ENCODE measurements at regions not wholly inside any gene's neighbourhood (a gene's known extent, or its start where the extent isn't known, plus 50 kb on each side); places are given as distances from the start of the nearest gene placed in this dataset.

GRCh38 chr14:41302776-41303175, 303.9 kb upstream of the LRFN5 start:
- DNase-seq (ENCODE audit: insufficient read length, low spot score) = no peak

GRCh38 chr14:41299924-41300323, 306.8 kb upstream of the LRFN5 start:
- FAIRE-seq = no peak
- TF ChIP-seq CTCF (IDR thresholded peaks at IDR 0.05; ENCODE audit: insufficient read depth, missing control alignments) = no peak
- DNase-seq (ENCODE audit: insufficient read length, low spot score) = no peak

More at GRCh38 chr14:41302776-41303175, 303.9 kb upstream of the LRFN5 start:
- TF ChIP-seq CTCF (IDR thresholded peaks at IDR 0.05; ENCODE audit: insufficient read depth, missing control alignments) = no peak
- FAIRE-seq = no peak

GRCh38 chr14:41298328-41298690, 308.4 kb upstream of the LRFN5 start:
- no peak for FAIRE-seq
- no peak for TF ChIP-seq CTCF (IDR thresholded peaks at IDR 0.05; ENCODE audit: insufficient read depth, missing control alignments)
- no peak for DNase-seq (ENCODE audit: insufficient read length, low spot score)

- no peak for TF ChIP-seq CTCF (IDR thresholded peaks at IDR 0.05; ENCODE audit: insufficient read depth, missing control alignments)
- DNase-seq (ENCODE audit: insufficient read length, low spot score) = no peak
- FAIRE-seq = no peak
Observed at GRCh38 chr14:41297576-41298327, 308.9 kb upstream of the LRFN5 start.

GRCh38 chr14:41295734-41296133, 310.9 kb upstream of the LRFN5 start:
- no peak for TF ChIP-seq CTCF (IDR thresholded peaks at IDR 0.05; ENCODE audit: insufficient read depth, missing control alignments)
- FAIRE-seq = no peak
- DNase-seq (ENCODE audit: insufficient read length, low spot score) = no peak

- no peak for DNase-seq (ENCODE audit: insufficient read length, low spot score)
- FAIRE-seq = no peak
- no peak for TF ChIP-seq CTCF (IDR thresholded peaks at IDR 0.05; ENCODE audit: insufficient read depth, missing control alignments)
Observed at GRCh38 chr14:41289025-41289424, 317.7 kb upstream of the LRFN5 start.

- DNase-seq (ENCODE audit: insufficient read length, low spot score) (no peak), FAIRE-seq (peak; percentile 92)
- TF ChIP-seq CTCF (IDR thresholded peaks at IDR 0.05; ENCODE audit: insufficient read depth, missing control alignments) = no peak
Observed at GRCh38 chr14:41285186-41285748, 321.4 kb upstream of the LRFN5 start.
